H1 (cell line): ENCODE measurements at regions not wholly inside any gene's neighbourhood (a gene's known extent, or its start where the extent isn't known, plus 50 kb on each side); places are given as distances from the start of the nearest gene placed in this dataset.

Source experiments
- CTCF ChIA-PET: fragments of 300-600 bp; sonication (Branson Sonifier 250); formaldehyde crosslinking; loops from one replicate; lab custom pipeline; 2021; ENCODE audit not compliant: partially characterized antibody; lab: Charles Lee
- POLR2A ChIA-PET: fragments of 300-600 bp; sonication (Branson Sonifier 250); formaldehyde crosslinking; loops from one replicate; lab custom pipeline; 2021; ENCODE audit warnings: inconsistent platforms; ENCODE audit not compliant: partially characterized antibody; lab: Charles Lee
- DNase-seq, 2 experiments: peaks; one replicate each; pipeline versions ENCODE4 v3.0.0 to v3.0.0-alpha.2; 2010 to 2022; ENCODE audit warnings: low spot score in 2 of 2, low read depth in 1 of 2, mixed read lengths in 1 of 2
- FAIRE-seq: peaks from 2 replicates; lab custom pipeline; 2011; peaks lifted over from hg19 to GRCh38; lab: Jason Lieb, UNC
- H2AFZ ChIP-seq: 2 replicates; pipeline ENCODE4 v1.8.1; 2012; ENCODE audit warnings: low read length, inconsistent platforms
- H2AK5ac ChIP-seq: 2 replicates; pipeline ENCODE4 v1.6.1; 2013; ENCODE audit warnings: low read depth, low read length
- H2BK120ac ChIP-seq: replicated peaks from 2 replicates; pipeline ENCODE3; 2013; ENCODE audit warnings: low read depth, low read length, inconsistent platforms
- H2BK12ac ChIP-seq: 2 replicates; pipeline ENCODE4 v1.6.1; 2013; ENCODE audit warnings: low read depth, low read length
- H2BK15ac ChIP-seq: 2 replicates; pipeline ENCODE4 v1.6.1; 2013; ENCODE audit warnings: low read length
- H2BK20ac ChIP-seq: 2 replicates; pipeline ENCODE4 v1.6.1; 2013; ENCODE audit warnings: low read length
- H2BK5ac ChIP-seq: 2 replicates; pipeline ENCODE4 v1.6.1; 2013; ENCODE audit warnings: low read depth, low read length
- H3K14ac ChIP-seq: 2 replicates; pipeline ENCODE4 v1.6.1; 2013; ENCODE audit warnings: inconsistent platforms; ENCODE audit not compliant: insufficient read length
- H3K18ac ChIP-seq: 2 replicates; pipeline ENCODE4 v1.6.1; 2013; ENCODE audit warnings: low read length; ENCODE audit errors: extremely low read depth
- H3K23ac ChIP-seq: 2 replicates; pipeline ENCODE4 v1.6.1; 2013; ENCODE audit warnings: inconsistent platforms; ENCODE audit not compliant: insufficient read length
- H3K23me2 ChIP-seq: 2 replicates; pipeline ENCODE4 v1.6.1; 2013; ENCODE audit warnings: low read depth, low read length
- H3K27ac ChIP-seq: 2 replicates; pipeline ENCODE4 v1.6.1; 2011; ENCODE audit warnings: low read depth, low read length, inconsistent platforms
- H3K27me3 ChIP-seq, 4 experiments: replicated peaks in 1 of 4; 1 replicate in 1 of 4; 2 replicates in 3 of 4; pipeline versions ENCODE4 v1.6.1 to v1.8.1; 2011 to 2013; ENCODE audit warnings: low read length in 3 of 4, mild to moderate bottlenecking in 3 of 4, inconsistent platforms in 2 of 4, mixed read lengths in 2 of 4, moderate library complexity in 1 of 4; ENCODE audit not compliant: control insufficient read depth in 3 of 4, insufficient read depth in 3 of 4; ENCODE audit errors: extremely low read depth in 1 of 4
- H3K36me3 ChIP-seq, 4 experiments: 2 replicates each; pipeline versions ENCODE4 v1.6.1 to v1.8.1; 2011 to 2013; ENCODE audit warnings: mild to moderate bottlenecking in 4 of 4, low read length in 3 of 4, moderate library complexity in 2 of 4, control low read depth in 1 of 4, inconsistent platforms in 1 of 4; ENCODE audit not compliant: insufficient read depth in 4 of 4, control insufficient read depth in 2 of 4
- H3K4ac ChIP-seq: replicated peaks from 2 replicates; pipeline ENCODE3; 2013; ENCODE audit warnings: low read length, low read depth, mixed read lengths, inconsistent platforms; ENCODE audit not compliant: insufficient read length
- H3K4me1 ChIP-seq, 4 experiments: replicated peaks in 1 of 4; 1 replicate in 1 of 4; 2 replicates in 3 of 4; pipeline versions ENCODE4 v1.6.1 to v1.8.1; 2011 to 2013; ENCODE audit warnings: low read length in 3 of 4, inconsistent platforms in 2 of 4, mixed read lengths in 1 of 4; ENCODE audit not compliant: insufficient read depth in 4 of 4, control insufficient read depth in 3 of 4
- H3K4me2 ChIP-seq, 2 experiments: 2 replicates each; pipeline versions ENCODE4 v1.6.1 to v1.8.1; 2011 to 2013; ENCODE audit warnings: low read depth in 2 of 2, low read length in 2 of 2, control low read depth in 1 of 2, inconsistent platforms in 1 of 2, mild to moderate bottlenecking in 1 of 2; ENCODE audit not compliant: insufficient read depth in 1 of 2
- H3K4me3 ChIP-seq, 4 experiments: fragments of 200-600, 300-600 bp in 1 of 4; sonication (generic), shearing (Covaris generic), sonication (Bioruptor Twin) in 1 of 4; 2 replicates each; pipeline versions ENCODE4 v1.5.1 to v1.8.1; 2011 to 2016; ENCODE audit warnings: low read length in 4 of 4, low read depth in 3 of 4, control low read depth in 2 of 4, inconsistent platforms in 2 of 4, mild to moderate bottlenecking in 2 of 4, mixed read lengths in 1 of 4, moderate library complexity in 1 of 4; ENCODE audit not compliant: insufficient read depth in 2 of 4; ENCODE audit errors: extremely low read depth in 1 of 4
- H3K56ac ChIP-seq: replicated peaks from 2 replicates; pipeline ENCODE3; 2013; ENCODE audit warnings: low read depth, mild to moderate bottlenecking, mixed read lengths, low read length, inconsistent platforms; ENCODE audit not compliant: insufficient read length
- H3K79me1 ChIP-seq: 2 replicates; pipeline ENCODE4 v1.6.1; 2013; ENCODE audit warnings: low read depth, low read length, control low read depth
- H3K79me2 ChIP-seq, 2 experiments: 2 replicates each; pipeline versions ENCODE4 v1.6.1 to v1.8.1; 2012 to 2013; ENCODE audit warnings: low read length in 2 of 2, mild to moderate bottlenecking in 2 of 2, inconsistent platforms in 1 of 2; ENCODE audit not compliant: insufficient read depth in 2 of 2, control insufficient read depth in 1 of 2
- H3K9ac ChIP-seq, 4 experiments: replicated peaks in 1 of 4; 1 replicate in 1 of 4; 2 replicates in 3 of 4; pipeline versions ENCODE4 v1.6.1 to v1.8.1; 2011 to 2013; ENCODE audit warnings: low read depth in 3 of 4, low read length in 3 of 4, control low read depth in 2 of 4, mild to moderate bottlenecking in 2 of 4, moderate library complexity in 2 of 4, inconsistent platforms in 1 of 4; ENCODE audit errors: extremely low read depth in 1 of 4
- H3K9me3 ChIP-seq, 2 experiments: 2 replicates each; pipeline versions ENCODE4 v1.6.1 to v1.8.1; 2012 to 2013; ENCODE audit warnings: mild to moderate bottlenecking in 2 of 2, moderate library complexity in 2 of 2, control low read depth in 1 of 2, inconsistent platforms in 1 of 2, low read depth in 1 of 2, low read length in 1 of 2, mixed read lengths in 1 of 2; ENCODE audit not compliant: insufficient read depth in 2 of 2
- H4K20me1 ChIP-seq, 2 experiments: replicated peaks in 1 of 2; 2 replicates each; pipeline versions ENCODE3 to v1.8.1; 2011 to 2013; ENCODE audit warnings: inconsistent platforms in 2 of 2, low read length in 2 of 2, mild to moderate bottlenecking in 1 of 2; ENCODE audit not compliant: insufficient read depth in 2 of 2, control insufficient read depth in 1 of 2
- H4K5ac ChIP-seq: 2 replicates; pipeline ENCODE4 v1.6.1; 2013; ENCODE audit warnings: low read length, low read depth, mixed read lengths, inconsistent platforms; ENCODE audit not compliant: insufficient read length
- H4K8ac ChIP-seq: 2 replicates; pipeline ENCODE4 v1.8.0; 2013; ENCODE audit warnings: mild to moderate bottlenecking, moderate library complexity, low read length, inconsistent platforms; ENCODE audit not compliant: insufficient read depth; ENCODE audit errors: extremely low read depth
- H4K91ac ChIP-seq: replicated peaks from 2 replicates; pipeline ENCODE3; 2013; ENCODE audit warnings: low read length, mixed read lengths, inconsistent platforms; ENCODE audit not compliant: insufficient read length
- ASH2L ChIP-seq: fragments of 200-600, 300-600 bp; sonication (generic); IDR thresholded peaks from one replicate; pipeline ENCODE4 v1.7.1; 2017; ENCODE audit warnings: low read length
- BCL11A ChIP-seq, 2 experiments: IDR thresholded peaks; one replicate each; pipeline ENCODE4 v1.6.1; 2011; ENCODE audit warnings: low read depth in 2 of 2, low read length in 2 of 2, mild to moderate bottlenecking in 2 of 2
- CHD1 ChIP-seq: IDR thresholded peaks from 2 replicates; pipeline ENCODE4 v1.6.1; 2012; ENCODE audit warnings: low read depth, low read length, improper control_type of control experiment
- CHD2 ChIP-seq: IDR thresholded peaks from 2 replicates; pipeline ENCODE4 v1.6.1; 2012; ENCODE audit warnings: low read length, improper control_type of control experiment
- CREB1 ChIP-seq: IDR thresholded peaks from 2 replicates; pipeline ENCODE4 v1.6.1; 2012; ENCODE audit warnings: inconsistent platforms
- CTBP2 ChIP-seq: IDR thresholded peaks from 2 replicates; pipeline ENCODE4 v1.7.0; 2011; ENCODE audit warnings: borderline replicate concordance, mild to moderate bottlenecking, moderate library complexity, mixed read lengths, low read length; ENCODE audit not compliant: insufficient read depth, insufficient read length
- E2F6 ChIP-seq: IDR thresholded peaks from 2 replicates; pipeline ENCODE4 v1.6.1; 2012; ENCODE audit warnings: inconsistent platforms
- EZH2 ChIP-seq: fragments of 200-600 bp; sonication (generic); IDR thresholded peaks from 2 replicates; pipeline ENCODE4 v1.7.1; 2012; ENCODE audit warnings: low read depth, mild to moderate bottlenecking, moderate library complexity, low read length, inconsistent platforms; ENCODE audit not compliant: severe bottlenecking
- GTF2F1 ChIP-seq: IDR thresholded peaks from 2 replicates; pipeline ENCODE4 v1.6.1; 2012; ENCODE audit warnings: low read depth, low read length, improper control_type of control experiment, borderline replicate concordance
- SP2 ChIP-seq: IDR thresholded peaks from 2 replicates; pipeline ENCODE4 v1.6.1; 2012; ENCODE audit warnings: mild to moderate bottlenecking, low read length, inconsistent platforms
- ZNF274 ChIP-seq: IDR thresholded peaks from 2 replicates; pipeline ENCODE4 v1.7.0; 2012; ENCODE audit warnings: low read length, borderline replicate concordance; ENCODE audit errors: extremely low read depth
- WGBS, 2 experiments: shearing (Covaris generic) in 1 of 2; methylation state at CpG; one replicate each; pipeline versions ENCODE4 v1.1.6 to v1.1.7; 2013 to 2015; ENCODE audit warnings: low lambda C conversion rate in 2 of 2, mixed read lengths in 2 of 2, inconsistent platforms in 1 of 2, low coverage in 1 of 2, missing lambda C conversion rate in 1 of 2; ENCODE audit not compliant: insufficient replicate concordance in 2 of 2, insufficient coverage in 1 of 2, insufficient read length in 1 of 2; ENCODE audit errors: extremely low coverage in 1 of 2, missing lambda C conversion rate in 1 of 2; 5-methylcytosine and 5-hydroxymethylcytosine counted together

- no peak overlapping the region for H4K91ac ChIP-seq
- H3K23me2 ChIP-seq: no peaks in the 10 kb centered on the region; the same call in 1 of the 2 replicates
- peaks cover 0 to 2% (median 0%) of the 10 kb centered on the region in 4 experiments; a peak in 1 of 7 replicates for H3K4me1 ChIP-seq
- no peak for TF ChIP-seq BCL11A (IDR thresholded peaks at IDR 0.05; ENCODE audit: low read depth in 2 of 2, low read length in 2 of 2)
- no peak for TF ChIP-seq ZNF274
- TF ChIP-seq E2F6: no peak
- no peak for TF ChIP-seq ASH2L
- no peak for TF ChIP-seq SP2
- TF ChIP-seq EZH2: no peak
- TF ChIP-seq CHD1: no peak
- no peak for TF ChIP-seq CTBP2
- no peak for TF ChIP-seq CHD2
- TF ChIP-seq GTF2F1: no peak
- TF ChIP-seq CREB1: no peak
- TF ChIP-seq, all 59 proteins: peak for 0
- no peak overlapping the region for H3K4me2 ChIP-seq
- no peak overlapping the region for H3K9ac ChIP-seq
- H2AK5ac ChIP-seq: no peak overlapping the region
- H3K56ac ChIP-seq: no peak overlapping the region
- no peak overlapping the region for H3K4me3 ChIP-seq
- no peak overlapping the region for H2BK15ac ChIP-seq
- H2AFZ ChIP-seq: no peak overlapping the region
- no peak overlapping the region for H3K14ac ChIP-seq
- no peak overlapping the region for H2BK12ac ChIP-seq
- H3K18ac ChIP-seq: no peak overlapping the region
- no peaks in the 10 kb centered on the region for H3K9me3 ChIP-seq
- no peak overlapping the region for H2BK5ac ChIP-seq
- no peak overlapping the region for H3K23ac ChIP-seq
- no peaks in the 10 kb centered on the region for H3K79me1 ChIP-seq
- no peak overlapping the region for H3K4ac ChIP-seq
- H4K20me1 ChIP-seq: no peaks in the 10 kb centered on the region
- H3K36me3 ChIP-seq: no peaks in the 10 kb centered on the region
- H2BK120ac ChIP-seq: no peak overlapping the region
- no peak overlapping the region for H4K8ac ChIP-seq
- H2BK20ac ChIP-seq: no peak overlapping the region
- H4K5ac ChIP-seq: no peak overlapping the region
- ChIA-PET POLR2A (no interaction called here), CTCF (no interaction called here)
- 91% methylated on average over 2 of the region's 2 CpGs; no CpG with 5 or more reads in 1 of the 2 experiments for WGBS, 2 experiments
- no peaks in the 10 kb centered on the region for H3K79me2 ChIP-seq
- H3K27me3 ChIP-seq: no peaks in the 10 kb centered on the region
- no peak for DNase-seq
- FAIRE-seq: no peak
- H3K27ac ChIP-seq: no peak overlapping the region
Measured at GRCh38 chr3:81245043-81245442, 516.4 kb downstream of the GBE1 start.
